IPS DF 4.7 (cell line): ENCODE measurements at regions not wholly inside any gene's neighbourhood (a gene's known extent, or its start where the extent isn't known, plus 50 kb on each side); places are given as distances from the start of the nearest gene placed in this dataset.

Experiments used
- DNase-seq: peaks from one replicate; pipeline ENCODE4 v3.0.0-alpha.2; 2013; ENCODE audit warnings: low spot score; ENCODE audit errors: extremely low read depth

GRCh38 chr4:54359919-54360650 is 131.0 kb downstream of the PDGFRA start:
- DNase-seq = no peak

DNA sequence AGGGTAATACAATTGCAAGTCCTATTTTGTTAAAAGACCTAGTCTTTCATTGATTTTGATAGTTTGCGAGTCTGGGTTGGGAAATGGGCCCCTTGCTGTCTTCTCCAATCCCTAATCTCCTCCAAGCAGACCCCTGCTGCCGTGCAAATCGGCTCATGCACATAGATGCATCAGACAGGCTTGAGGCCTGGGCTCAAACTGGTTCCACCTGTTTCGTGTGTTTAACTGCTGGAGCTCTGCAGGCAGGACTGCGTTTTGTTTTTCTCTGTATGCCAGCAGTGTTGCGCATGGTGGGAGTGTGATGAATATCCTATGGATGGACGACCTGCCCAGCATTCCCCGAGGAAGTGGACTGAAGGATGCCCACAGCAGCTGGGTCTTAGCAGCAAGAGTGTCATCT is 133.9 kb downstream of the PDGFRA start:
- DNase-seq = no peak

DNA sequence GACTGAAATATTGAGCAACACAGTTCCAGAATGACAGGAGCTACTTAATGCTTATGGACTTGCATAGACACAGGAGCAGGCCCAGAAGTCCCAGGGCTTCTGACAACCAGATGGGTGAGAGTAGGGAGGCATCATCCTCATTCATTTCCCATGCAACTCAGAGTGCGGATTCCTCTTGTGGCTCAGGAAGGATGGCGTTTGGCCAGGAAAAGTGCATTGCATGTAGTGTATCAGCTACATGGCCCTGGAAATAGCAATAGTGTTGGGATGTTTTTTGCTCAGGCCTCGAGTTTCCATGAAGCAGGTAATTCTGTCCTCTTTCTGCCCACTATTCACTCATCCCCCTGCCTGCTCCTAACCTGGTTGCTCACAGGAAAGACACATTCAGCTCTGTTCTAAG is 136.6 kb downstream of the PDGFRA start:
- DNase-seq = no peak

DNA sequence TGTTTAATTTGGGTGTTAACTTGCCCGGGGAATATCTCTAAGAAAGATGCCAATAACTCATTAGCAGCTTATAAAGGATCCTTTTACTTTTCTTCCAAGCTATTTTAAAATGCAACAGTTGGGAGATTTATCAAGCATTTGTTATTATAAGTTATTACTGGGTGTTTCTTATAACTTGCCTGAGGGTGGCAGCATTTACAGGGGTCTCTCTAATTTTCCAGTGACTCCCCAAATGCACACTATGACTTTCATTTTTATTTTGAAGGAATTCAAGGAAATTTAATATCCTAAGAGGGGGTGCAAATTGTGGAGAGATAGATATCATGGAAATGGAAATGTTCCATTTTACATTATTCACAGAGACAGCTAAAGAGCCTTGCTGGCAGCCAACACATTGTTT is 138.0 kb downstream of the PDGFRA start:
- no peak for DNase-seq

GRCh38 chr4:54368281-54369265 is 139.5 kb downstream of the PDGFRA start:
- no peak for DNase-seq

- no peak for DNase-seq
These were observed 142.1 kb downstream of the PDGFRA start for GRCh38 chr4:54371173-54371572.

- no peak for DNase-seq
These were observed 143.9 kb downstream of the PDGFRA start for GRCh38 chr4:54372951-54373350.

GRCh38 chr4:54373718-54374210 is 144.7 kb downstream of the PDGFRA start:
- no peak for DNase-seq

DNA sequence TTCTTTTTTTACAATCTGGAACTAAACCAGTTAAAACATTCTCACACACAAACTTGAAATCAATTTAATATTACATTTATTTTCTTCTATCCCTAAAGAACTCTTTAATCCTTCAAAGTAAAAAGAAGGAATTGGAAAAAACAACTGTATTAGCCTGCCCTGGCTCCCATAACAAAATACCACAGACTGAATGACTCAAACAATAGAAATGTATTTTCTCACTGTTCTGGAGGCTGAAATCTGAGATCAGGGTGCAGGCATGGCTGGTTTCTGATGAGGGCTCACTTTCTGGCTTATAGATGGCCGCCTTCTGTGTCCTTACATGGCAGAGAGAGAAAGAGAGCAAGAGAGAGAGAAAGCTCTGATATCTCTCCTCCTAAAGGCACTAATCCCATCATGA is 149.4 kb downstream of the PDGFRA start:
- no peak for DNase-seq

- no peak for DNase-seq
These were observed 155.1 kb downstream of the PDGFRA start for GRCh38 chr4:54384152-54384551.

GRCh38 chr4:54384563-54384962 is 155.5 kb downstream of the PDGFRA start:
- DNase-seq = no peak

GRCh38 chr4:54386042-54386669 is 157.1 kb downstream of the PDGFRA start:
- DNase-seq = no peak

DNA sequence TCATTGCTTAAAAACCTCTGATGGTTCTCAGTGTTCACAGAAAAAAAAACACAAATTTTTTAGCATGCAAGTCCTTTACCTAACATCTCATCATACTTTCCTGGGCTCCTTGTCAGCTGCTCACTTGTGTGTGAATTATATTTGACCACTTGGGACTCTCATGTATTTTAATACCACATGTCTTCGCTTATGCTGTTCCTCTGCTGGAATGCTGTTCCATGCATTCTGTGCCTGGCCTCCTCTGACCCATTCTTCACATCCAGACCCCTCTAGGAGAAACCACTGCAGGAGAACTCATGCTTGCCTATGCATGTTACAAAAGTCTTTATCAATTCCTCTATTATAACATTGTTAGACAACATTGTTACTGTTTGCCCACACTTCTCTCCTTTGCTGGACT is 157.6 kb downstream of the PDGFRA start:
- no peak for DNase-seq

DNA sequence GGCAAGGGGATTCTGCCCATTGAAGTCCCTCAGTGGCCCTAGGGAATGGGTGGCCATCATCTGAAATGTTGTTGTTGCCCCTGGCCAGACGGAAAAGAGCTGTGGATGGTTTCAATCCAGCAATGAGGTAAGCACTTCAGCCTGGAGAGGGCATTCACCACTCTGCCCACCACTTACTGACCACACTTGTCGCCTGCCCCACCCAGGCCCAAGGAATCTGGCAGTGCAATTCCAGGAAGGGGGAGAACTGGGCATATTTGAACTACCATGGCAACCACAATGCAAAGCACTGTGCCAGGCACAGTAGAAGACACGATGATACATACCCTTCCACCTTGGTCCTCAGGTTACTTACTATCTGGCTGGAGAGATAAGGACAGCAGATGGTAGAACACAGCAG is 161.6 kb downstream of the PDGFRA start:
- no peak for DNase-seq

DNA sequence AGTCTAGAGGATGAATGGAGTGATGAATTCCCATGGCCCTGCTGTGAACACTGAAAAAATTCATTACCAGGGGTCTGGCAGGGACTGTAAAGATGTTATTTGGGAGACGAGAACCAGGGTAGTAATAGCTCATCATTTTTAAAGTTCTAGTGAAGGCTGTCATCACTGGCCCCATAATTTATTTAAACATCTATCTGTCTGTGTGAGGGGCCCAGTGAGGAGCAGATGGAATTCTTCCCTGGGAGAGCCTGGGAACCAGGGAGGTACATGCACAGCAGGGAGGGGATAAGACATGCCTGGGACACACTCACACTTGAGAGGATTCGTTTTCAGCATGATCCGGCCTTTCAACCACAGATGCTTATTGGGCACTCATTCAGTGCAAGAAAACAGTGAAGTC is 162.0 kb downstream of the PDGFRA start:
- no peak for DNase-seq

- no peak for DNase-seq
These were observed 163.4 kb downstream of the PDGFRA start for GRCh38 chr4:54392479-54392878.

- DNase-seq = no peak
These were observed 164.2 kb downstream of the PDGFRA start for GRCh38 chr4:54393243-54393642.

- no peak for DNase-seq
These were observed 166.0 kb downstream of the PDGFRA start for GRCh38 chr4:54395013-54395527.

- DNase-seq = no peak
These were observed 171.1 kb downstream of the PDGFRA start for GRCh38 chr4:54400188-54400587.

- no peak for DNase-seq
These were observed 171.7 kb downstream of the PDGFRA start for GRCh38 chr4:54400802-54401201.

DNA sequence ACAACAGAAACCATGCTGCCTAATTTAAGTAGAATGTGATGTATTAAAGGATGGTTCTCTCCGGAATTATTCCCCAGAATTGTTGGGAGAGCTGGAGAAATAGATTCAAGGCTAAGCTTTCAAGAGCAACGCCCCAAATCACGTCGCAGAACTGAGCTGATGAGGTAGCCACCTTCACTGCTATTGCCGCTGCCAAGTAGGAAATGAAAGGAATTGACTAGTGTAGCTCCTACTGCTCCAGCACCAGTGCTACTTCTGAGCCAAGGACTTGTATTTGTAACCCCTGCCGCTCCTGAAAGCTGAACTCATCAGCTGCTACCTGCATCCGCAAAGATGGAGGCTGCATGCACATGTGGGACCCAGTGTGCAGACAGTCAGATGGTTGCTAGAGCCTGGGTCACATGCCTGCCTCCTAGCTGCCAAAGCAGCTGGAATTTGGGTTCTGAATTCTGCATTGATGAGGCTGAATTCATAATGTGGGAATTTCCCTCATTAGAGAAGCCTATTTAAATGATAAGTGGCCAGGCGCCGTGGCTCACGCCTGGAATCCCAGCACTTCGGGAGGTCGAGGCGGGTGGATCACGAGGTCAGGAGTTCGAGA is 173.9 kb downstream of the PDGFRA start:
- no peak for DNase-seq
